ENCODE measurements at regions not wholly inside any gene's neighbourhood (a gene's known extent, or its start where the extent isn't known, plus 50 kb on each side); places are given as distances from the start of the nearest gene placed in this dataset.

DNA sequence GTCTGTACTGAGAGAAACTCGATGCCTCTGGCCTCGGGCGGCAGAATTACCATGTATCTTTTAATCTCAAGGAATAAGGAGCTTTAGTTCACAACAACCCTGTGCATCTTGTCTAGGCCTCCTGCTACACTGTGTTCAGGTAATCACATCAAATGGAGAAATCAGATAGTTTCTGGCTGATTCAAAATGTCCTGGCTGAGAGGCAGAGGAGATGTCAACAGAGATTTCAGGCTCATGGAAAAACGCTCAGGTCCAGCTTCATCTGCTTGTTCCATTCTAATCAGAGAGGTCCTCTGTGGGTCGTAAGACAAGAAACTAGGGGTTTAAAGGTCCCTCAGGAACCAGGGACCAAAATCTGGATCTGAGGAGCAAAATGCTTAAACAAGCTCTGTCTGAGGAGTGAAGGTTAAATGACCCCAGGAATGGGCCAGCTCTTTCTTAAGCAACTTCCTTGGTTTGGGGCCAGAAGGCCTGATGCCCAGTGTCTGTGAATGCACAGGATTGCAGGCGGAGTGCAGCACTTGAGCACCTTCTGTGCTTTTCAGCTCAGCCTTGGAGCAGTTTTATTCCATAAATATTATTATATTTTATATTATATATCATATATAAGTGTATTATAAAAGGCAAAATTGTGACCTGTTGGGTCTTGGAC, 170.2 kb upstream of the PRICKLE1 start:
- TF ChIP-seq, protein P1, sequence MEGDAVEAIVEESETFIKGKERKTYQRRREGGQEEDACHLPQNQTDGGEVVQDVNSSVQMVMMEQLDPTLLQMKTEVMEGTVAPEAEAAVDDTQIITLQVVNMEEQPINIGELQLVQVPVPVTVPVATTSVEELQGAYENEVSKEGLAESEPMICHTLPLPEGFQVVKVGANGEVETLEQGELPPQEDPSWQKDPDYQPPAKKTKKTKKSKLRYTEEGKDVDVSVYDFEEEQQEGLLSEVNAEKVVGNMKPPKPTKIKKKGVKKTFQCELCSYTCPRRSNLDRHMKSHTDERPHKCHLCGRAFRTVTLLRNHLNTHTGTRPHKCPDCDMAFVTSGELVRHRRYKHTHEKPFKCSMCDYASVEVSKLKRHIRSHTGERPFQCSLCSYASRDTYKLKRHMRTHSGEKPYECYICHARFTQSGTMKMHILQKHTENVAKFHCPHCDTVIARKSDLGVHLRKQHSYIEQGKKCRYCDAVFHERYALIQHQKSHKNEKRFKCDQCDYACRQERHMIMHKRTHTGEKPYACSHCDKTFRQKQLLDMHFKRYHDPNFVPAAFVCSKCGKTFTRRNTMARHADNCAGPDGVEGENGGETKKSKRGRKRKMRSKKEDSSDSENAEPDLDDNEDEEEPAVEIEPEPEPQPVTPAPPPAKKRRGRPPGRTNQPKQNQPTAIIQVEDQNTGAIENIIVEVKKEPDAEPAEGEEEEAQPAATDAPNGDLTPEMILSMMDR (IDR thresholded peaks at IDR 0.05; ENCODE audit: low read depth, low read length): no peak
- TF ChIP-seq POLR2A (IDR thresholded peaks at IDR 0.05; ENCODE audit: extremely low read depth, insufficient read length) (no peak), MYC (IDR thresholded peaks at IDR 0.05; ENCODE audit: low read depth, low read length) (no peak)
- TF ChIP-seq, protein P2, sequence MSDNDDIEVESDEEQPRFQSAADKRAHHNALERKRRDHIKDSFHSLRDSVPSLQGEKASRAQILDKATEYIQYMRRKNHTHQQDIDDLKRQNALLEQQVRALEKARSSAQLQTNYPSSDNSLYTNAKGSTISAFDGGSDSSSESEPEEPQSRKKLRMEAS (IDR thresholded peaks at IDR 0.05; ENCODE audit: low read depth, low read length): no peak
